NCI-H460 (cell line): ENCODE measurements at regions not wholly inside any gene's neighbourhood (a gene's known extent, or its start where the extent isn't known, plus 50 kb on each side); places are given as distances from the start of the nearest gene placed in this dataset.

Source experiments
- DNase-seq: peaks from one replicate; pipeline ENCODE4 v3.0.0-alpha.2; 2016; ENCODE audit warnings: low read depth; ENCODE audit errors: extremely low read depth

DNA sequence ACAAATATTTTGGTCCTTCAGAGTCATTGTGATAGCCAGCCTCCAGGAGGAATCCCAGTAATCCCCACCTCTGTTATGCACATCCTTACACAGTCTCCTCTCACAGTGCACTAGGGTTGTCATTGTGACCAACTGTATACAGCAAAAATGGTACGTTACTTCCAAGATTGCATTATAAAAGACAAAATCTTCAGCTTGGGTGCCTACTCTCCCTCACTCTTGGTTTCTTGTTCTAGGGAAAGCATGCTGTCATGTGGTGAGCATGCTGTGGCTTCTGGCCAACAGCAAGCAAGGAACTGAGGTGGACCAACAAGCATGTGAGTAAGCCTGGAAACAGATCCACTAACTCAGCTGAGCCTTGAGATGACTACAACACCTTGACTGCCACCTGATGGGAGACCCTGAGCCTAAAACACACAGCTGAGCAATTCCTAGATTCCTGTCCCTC lies 130.1 kb upstream of the DST start:
- no peak for DNase-seq

DNA sequence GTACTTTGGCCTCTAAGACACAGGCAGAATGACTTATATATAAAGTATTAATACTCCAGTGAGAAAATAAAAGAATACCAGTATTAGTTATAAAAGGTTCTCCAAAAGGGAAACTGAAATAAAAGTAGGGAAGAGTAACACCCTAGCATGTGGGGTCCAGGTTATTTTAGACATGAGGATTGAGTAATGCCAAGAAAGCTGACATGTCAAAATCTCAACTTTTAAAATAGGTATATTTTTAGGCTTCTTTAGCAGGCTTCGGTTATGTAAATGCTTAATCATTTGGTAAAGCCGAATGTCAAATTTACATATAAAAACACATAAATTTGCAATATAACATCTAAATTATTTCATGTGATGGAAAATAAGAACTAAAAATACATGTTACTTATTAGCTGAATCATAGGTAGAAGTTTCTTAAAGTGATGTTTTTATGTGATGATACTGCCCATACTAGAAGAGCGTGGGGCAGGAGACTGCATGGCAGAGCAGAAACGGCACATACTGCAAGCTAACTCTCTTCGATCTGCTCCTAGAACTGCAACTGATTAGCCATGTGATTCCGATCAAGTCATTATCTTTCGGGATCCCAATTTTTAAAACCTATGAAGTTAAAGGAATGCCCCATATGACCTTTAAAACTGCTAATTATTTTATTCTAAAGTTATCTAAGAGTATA lies 129.4 kb upstream of the DST start:
- no peak for DNase-seq

GRCh38 chr6:56771189-56771588 lies 128.5 kb upstream of the DST start:
- DNase-seq: no peak

- DNase-seq: no peak
These were observed 127.4 kb upstream of the DST start for GRCh38 chr6:56770011-56770520.

- no peak for DNase-seq
These were observed 125.3 kb upstream of the DST start for GRCh38 chr6:56767892-56768531.

GRCh38 chr6:56767435-56767834 lies 124.7 kb upstream of the DST start:
- DNase-seq: no peak

DNA sequence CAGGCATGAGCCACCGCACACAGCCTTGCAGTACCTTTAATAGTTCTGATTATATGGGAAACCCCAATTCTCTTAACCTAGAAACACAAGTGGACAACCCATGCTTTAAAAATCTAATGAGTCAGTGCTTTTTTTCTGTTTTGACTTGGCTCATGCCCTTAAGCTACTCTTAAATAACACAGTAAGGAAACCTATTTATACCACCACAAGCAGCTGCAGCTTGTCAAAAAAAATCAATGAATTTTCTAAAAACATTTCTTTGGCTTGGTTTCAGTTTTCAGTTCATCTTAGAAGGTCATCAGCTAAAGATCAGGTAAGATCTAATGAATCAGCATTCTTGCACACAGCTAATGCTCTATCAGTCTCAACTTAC lies 124.1 kb upstream of the DST start:
- DNase-seq: no peak

- DNase-seq: no peak
These were observed 123.6 kb upstream of the DST start for GRCh38 chr6:56766139-56766805.

DNA sequence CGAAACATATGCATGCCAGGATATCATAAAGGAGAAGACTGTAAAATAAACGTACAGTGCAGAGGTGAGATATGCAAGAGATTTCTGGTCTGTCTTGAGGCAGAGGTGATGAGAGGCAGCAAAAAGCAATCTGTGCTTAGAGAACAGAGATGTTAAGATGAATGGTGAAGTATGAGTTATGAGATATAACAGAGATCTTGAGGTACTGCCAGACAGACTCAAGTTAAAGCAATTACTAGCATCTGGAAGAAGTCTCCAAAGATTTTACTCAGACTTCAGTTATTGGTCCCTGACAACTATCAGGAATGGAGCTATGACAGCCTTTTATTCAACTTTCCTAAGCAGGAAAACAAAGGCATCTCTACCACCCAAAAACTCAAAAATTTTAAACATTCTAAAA lies 122.8 kb upstream of the DST start:
- no peak for DNase-seq

DNA sequence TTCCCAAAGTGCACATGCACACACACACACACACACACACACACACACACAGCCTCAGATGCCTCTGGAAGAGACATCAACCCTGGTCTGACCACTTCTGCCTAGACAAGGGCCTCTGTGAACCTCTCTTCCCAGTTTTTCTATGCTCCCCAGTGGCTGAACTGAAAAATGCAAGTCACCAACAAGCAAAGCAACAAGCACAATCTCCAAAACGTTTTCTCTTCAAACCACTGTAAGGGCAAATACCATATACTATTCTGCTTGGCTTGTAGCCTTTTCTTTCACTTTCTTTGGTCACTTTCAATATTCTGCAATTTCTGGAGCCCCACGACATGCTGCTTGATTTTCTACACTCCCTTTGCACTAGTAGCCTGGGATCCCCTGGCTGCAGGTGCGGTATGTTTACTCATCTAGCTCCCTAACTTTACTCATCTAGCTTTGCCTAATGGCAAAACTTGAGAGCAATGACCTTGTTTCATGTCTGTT lies 121.4 kb upstream of the DST start:
- no peak for DNase-seq

DNA sequence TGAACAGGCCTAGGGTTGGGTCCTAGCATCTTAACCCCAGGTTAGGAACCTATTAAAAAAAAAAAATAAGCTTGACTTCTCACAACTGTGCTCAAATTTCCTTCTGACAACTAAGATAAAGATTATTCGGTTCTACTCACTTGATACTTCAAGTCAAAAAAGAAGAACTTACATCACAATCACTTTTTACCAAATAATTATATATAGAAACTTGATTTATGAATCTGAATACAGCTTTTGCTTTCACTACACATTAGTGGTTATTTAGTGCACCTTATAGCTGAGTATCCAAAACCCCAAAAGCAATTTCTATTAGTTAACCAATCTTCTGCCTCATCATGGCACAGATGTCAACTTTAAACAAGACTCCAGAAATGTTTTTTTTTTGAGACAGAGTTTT lies 119.0 kb upstream of the DST start:
- no peak for DNase-seq

GRCh38 chr6:56760842-56761241 lies 118.2 kb upstream of the DST start:
- no peak for DNase-seq

DNA sequence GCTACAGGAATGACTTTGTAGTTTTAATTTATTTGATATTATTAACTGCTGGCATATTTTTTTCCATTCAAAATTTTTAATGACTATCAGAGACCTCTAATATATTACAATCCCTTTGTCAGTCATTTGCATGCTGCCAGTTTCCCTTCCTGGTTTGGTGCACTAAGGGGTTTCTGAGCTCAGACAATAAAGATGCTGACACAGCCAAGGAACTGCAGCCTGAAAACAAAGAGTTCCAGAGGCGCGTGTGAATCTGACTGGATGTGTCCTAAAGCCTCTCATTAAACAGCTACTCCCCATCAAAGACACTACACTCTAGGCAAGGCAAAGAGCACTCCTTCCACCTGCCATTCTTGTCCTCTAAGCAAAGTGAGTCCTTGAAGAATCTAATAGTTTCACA lies 116.8 kb upstream of the DST start:
- no peak for DNase-seq

DNA sequence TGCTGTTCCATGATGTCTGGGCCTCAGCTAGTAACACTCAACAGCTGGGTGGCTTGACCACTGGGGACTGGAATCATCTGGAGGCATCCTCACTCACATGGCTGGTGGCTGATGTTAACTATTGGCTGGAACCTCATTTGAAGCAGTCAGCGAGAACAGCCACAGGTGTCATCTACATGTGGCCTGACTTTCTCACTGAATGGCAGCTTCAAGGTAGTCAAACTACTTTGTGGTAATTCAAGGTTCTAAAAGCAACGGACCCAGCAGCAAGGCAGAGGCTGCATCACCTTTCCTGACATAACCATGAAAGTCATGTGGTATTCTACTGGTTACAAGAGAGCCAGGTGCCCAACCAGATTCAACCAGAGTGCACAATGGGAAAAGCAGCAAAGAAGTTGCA lies 115.9 kb upstream of the DST start:
- no peak for DNase-seq

GRCh38 chr6:56758120-56758519 lies 115.4 kb upstream of the DST start:
- no peak for DNase-seq

- no peak for DNase-seq
These were observed 114.9 kb upstream of the DST start for GRCh38 chr6:56757588-56757984.

DNA sequence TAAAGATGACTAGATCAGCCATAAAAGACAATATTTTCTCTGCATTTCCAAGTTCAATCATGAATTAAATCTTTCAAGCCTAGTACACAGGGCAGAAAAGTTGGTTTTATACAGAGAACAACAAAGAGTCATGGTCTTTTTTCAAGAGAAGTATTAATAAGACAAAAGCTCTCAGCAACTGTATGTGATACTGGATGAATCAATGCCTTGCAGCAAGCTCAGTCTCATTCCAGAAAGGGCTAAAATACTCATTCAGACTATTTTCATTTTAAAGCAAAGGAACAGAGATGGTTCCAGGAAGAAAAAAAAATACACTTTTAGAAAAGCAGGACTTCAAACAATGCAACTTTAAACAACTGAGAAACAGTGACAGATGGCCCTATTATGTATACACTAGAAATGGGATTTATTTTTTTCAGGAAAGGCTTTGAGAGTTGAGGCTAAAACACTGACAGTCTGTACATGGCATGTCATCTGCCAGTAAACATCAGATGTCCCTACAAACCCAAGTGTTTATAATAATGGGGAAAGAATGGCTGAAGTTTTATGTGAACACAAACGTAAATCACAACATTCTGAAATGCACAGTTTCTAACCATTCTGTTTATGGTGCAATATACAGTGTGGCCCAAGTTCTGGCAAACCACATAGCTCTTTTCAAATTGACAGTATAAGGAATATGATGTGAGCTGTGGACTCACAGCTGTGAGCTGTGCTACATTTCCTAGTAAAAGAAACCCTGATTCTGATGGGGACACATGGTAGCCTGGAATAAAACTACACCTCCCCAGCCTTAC lies 114.3 kb upstream of the DST start:
- no peak for DNase-seq

DNA sequence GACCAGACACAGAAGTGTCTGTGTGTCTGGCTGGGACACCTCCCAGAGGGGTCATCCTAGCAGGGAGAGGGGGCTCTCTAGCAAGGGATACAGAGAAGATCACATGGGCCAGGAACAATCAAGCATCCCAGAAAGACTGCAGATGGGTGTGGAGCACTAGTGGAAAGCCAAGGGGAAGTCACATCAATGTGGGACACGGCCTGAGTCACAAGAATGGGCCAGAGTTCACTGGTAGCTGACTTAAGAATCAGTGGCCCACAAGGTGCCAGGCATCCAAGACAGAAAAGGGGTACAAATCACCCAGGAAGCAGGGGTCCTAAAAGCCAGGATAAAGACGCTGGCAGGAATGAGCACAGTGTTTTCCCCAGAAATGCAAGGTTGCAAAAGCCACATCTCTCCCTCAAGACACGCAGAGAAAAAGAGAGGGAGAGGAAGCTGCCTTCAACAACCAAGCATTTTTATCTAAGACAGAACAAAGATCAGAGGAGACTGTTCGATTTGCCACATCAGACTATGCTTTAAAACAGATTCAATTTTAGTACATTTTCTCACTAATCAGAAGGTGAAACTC lies 113.6 kb upstream of the DST start:
- DNase-seq: peak; percentile 37

DNA sequence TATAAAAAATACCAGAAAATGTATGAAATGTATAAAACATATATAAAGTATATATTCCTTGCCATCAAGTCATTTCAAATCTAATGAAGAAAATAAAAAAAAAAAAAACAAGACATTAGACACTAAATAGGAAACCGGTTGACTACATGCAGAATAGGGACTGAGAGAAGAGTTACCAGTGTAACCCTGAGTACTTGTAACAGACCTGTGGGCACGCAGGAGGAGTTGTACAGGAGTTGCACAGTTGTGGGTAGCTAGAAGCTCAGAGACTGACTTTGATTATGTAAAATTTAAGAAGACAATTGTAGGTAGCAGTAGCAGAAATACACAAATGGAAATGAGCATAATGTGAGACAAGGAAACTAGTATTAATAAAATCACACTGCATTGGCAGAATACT lies 112.4 kb upstream of the DST start:
- DNase-seq: no peak

DNA sequence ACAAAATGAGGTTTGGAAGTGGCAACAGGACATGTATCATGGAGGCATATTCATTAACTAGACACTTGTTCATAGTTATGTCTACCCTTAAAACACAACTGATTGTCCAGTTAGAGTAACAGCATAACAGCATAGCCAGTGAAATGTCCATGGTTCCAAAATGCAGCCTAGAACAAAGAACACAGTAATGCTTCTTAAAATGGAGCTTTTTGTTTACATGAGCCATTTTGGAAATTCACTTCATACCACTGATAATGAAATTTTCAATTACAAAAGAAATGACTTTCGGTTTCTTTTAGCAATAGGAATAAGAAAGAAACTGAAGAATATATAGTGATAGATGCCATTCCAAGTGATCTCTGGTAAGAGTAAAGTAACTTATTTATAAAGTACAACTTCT lies 111.1 kb upstream of the DST start:
- DNase-seq: no peak

GRCh38 chr6:56752534-56752933 lies 109.8 kb upstream of the DST start:
- no peak for DNase-seq
